NB4 (cell line): ENCODE measurements at regions not wholly inside any gene's neighbourhood (a gene's known extent, or its start where the extent isn't known, plus 50 kb on each side); places are given as distances from the start of the nearest gene placed in this dataset.

Experiments
- MYC ChIP-seq: IDR thresholded peaks from 2 replicates; pipeline ENCODE4 v1.6.1; 2011; ENCODE audit warnings: low read depth, low read length
- POLR2A ChIP-seq: IDR thresholded peaks from 2 replicates; pipeline ENCODE4 v1.6.1; 2011; ENCODE audit warnings: mild to moderate bottlenecking; ENCODE audit not compliant: insufficient read length; ENCODE audit errors: extremely low read depth
- TF ChIP-seq, protein P1 (sequence below): IDR thresholded peaks from one replicate; pipeline ENCODE4 v1.5.1; 2012; ENCODE audit warnings: low read depth, low read length
- TF ChIP-seq, protein P2 (sequence below): IDR thresholded peaks from 2 replicates; pipeline ENCODE4 v1.6.1; 2011; ENCODE audit warnings: low read depth, low read length

DNA sequence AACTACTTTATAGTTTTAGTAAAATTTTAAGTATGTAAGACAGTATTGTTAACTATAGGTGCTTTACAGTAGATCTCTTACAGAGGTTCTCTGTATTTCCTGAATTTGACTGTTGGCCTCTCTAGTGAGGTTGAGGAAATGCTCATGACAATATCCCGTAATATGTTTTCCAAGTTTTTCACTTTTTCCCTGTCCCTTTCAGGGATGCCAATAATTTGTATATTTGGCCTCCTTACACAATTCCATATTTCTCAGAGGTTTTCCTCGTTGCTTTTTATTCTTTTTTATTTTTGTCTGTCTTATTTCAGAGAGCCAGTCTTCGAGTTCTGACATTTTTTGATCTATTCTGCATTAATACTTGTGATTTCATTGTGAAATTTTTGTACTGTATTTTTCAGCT, 233.7 kb upstream of the PDE3A start:
- TF ChIP-seq, protein P1, sequence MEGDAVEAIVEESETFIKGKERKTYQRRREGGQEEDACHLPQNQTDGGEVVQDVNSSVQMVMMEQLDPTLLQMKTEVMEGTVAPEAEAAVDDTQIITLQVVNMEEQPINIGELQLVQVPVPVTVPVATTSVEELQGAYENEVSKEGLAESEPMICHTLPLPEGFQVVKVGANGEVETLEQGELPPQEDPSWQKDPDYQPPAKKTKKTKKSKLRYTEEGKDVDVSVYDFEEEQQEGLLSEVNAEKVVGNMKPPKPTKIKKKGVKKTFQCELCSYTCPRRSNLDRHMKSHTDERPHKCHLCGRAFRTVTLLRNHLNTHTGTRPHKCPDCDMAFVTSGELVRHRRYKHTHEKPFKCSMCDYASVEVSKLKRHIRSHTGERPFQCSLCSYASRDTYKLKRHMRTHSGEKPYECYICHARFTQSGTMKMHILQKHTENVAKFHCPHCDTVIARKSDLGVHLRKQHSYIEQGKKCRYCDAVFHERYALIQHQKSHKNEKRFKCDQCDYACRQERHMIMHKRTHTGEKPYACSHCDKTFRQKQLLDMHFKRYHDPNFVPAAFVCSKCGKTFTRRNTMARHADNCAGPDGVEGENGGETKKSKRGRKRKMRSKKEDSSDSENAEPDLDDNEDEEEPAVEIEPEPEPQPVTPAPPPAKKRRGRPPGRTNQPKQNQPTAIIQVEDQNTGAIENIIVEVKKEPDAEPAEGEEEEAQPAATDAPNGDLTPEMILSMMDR, result no peak
- TF ChIP-seq POLR2A (no peak), MYC (no peak)
- TF ChIP-seq, protein P2, sequence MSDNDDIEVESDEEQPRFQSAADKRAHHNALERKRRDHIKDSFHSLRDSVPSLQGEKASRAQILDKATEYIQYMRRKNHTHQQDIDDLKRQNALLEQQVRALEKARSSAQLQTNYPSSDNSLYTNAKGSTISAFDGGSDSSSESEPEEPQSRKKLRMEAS, result no peak
